ENCODE measurements at regions not wholly inside any gene's neighbourhood (a gene's known extent, or its start where the extent isn't known, plus 50 kb on each side); places are given as distances from the start of the nearest gene placed in this dataset.

DNA sequence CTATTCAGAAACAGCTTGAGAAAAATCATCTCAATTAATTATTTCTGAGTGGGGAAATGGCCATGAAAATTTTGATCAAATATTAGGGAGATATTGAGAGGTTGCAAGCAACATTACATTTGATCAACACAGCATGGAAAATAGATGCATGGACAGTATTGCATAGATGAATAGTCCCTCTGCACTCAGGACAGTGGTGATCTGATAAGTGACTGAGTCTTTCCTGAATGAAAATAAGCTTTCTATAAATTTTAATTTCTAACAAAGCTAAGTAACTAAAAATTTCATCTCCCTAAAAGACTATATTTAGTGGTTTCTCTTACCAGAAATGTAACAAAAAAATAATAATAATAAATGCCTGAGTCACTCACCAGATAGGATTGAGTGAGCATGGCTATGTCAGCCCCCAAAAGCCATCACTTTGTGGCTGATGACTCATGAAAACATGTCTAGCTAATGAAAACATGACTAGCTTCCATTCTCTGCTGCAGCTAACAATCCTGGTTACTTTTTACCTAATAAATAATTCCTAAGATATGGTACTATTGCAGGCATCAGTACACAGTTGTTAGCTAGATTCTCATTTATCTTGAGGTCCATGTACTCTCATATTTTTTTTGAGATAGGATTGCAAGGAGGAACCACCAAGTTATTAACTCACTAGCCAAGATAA, 1294.8 kb upstream of the ACO1 start:
- no peak for DNase-seq

DNA sequence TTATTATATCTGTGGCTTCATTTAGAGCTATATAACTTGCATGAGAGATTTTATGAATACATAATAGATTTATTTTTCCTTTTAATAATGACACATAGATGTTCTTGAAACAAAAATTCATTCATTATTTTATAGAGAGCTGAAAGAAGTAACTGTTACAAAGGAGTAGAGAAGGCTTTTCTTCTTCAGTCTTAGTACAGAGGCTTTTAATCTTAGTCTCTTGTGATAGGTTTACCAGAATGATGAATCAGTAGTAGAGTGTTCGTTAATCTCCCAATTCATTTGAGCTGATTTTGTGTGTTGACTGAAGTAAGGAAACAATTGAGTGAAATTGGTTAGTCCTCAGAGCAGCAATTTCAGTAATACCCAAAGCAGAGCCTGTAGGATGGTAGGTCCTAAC, 1284.1 kb upstream of the ACO1 start:
- DNase-seq = no peak

DNA sequence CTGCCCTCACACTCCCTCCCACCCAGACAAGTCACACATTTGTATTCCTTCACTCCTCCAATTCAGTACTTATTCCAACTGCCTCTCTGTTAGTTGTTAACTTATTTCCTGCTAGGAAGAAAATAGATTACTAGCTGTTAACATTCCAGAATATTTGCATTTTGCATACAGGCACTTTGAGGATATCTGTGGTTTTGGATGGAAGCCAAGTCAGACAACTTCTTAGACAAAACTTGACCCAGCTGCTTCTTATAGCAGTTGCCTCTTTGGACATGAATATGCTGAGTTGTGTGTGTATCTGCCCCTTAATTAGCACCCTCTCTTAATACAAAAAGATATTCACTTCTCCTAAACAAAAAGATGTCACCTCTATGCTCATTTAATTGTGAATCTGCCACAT, 1280.6 kb upstream of the ACO1 start:
- no peak for DNase-seq

DNA sequence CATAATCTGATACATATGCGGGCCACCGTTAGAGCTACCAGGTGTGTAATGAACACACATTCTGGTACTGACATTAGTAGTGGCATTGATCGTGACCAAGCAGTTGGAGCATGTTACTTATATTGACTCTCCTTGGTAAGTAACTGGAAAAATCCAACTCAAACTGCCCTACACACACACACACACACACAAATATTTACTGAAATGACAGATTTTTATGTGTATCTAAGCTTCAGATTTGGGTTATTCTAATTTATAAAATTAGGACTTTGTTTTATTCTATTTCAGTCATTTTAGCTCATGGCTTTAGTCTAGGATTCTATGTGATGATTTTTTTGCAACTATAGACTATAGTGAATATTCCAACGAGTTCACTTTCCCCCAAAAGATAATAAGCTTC, 1280.2 kb upstream of the ACO1 start:
- DNase-seq = no peak

DNA sequence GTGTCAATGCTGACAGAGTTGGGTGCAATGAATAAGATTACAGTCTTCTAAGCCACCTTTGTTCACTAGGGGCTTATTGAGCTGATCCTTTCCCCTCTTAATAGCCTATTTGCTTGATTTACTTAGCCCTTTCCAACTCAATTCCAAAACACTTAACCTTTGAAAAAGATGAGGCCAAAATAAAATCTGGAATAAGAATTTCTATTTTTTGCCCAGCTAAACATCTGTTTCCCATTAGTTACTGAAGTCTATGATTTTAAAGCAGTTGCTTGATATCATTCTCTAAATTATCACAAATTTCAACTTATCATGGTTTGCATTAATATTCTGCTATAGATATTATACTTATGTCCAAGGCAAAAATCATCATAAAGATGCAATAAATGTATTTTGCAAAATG, 1272.0 kb upstream of the ACO1 start:
- DNase-seq = peak; percentile 17

DNA sequence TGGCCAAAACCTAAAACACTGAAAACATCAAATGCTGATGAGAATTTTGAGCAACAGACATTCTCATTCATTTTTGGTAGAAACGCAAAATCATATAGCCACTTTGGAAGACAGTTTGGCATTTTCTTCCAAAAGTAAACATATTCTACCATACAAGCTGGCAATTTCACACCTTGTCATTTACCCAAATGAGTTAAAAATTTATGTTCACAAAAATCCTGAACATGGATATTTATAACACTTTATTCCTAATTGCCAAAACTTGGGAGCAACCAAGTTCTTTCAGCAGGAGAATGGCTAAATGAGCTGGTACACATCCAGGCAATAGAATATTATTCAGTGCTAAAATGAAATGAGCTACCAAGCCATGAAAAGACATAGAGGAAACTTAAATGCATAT, 1270.1 kb upstream of the ACO1 start:
- no peak for DNase-seq

DNA sequence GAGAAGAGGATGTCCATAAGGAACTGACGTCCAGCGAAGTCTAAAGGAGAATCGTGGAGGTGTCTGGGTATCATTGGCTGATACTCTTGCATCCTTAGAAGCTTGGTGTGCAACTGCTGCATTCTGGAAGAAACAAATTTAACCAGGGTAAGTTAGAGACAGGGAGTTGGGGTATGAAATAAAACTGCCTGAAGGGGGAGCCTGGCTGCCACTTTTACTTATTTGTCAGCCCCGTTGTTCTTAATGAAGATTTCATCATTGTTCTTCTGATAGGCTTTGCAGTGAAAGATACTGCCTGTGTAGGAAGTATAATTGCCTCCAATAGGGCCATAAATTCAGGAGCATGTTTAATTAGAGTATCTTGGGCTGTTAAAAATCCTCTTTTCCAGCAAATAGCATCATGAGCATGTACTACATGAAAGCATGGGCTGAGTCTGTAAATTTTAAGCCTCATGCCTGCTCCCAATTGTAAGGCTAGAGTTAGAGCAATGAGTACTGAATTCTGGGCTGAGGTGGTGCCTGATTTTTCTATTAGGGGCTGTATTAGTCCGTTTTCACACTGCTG, 1264.5 kb upstream of the ACO1 start:
- DNase-seq = peak; percentile 3

DNA sequence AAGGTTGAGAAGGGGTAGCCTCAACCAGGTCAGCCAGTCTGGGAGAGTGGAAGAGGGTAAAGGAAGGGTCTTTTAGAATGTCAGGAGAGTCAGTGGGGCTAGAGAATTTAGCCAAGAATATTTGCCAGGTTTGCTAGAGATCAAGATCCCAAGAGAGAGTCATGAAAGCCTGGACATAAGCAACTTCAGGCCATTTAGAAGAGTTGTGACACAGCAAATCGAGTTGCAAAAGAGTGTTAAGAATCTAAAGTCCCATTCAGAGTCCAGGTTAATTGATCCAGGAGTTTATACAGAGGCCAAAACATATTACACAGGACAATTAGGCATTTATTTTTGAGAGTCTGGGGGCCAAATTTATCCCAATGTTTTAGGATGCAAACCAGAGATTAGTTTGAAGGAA, 1260.1 kb upstream of the ACO1 start:
- no peak for DNase-seq

DNA sequence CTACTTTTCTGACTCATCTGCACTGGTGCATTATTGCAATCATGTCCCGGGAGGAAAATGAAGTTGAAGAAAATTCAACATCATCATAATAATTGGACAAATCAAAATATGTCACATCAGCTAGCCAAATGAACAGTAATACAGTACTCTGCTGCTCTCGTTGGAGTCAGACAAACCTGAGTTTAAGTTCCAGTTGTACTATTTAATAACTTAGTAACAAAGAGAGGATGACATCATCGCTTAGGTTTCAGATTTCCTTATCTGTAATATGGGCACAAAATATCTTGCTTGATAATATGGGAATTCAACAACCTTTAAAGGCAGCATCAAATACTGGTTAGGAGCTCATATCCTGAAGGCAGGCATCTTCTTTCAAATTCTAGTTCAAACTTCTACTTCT, 1248.9 kb upstream of the ACO1 start:
- DNase-seq = no peak

DNA sequence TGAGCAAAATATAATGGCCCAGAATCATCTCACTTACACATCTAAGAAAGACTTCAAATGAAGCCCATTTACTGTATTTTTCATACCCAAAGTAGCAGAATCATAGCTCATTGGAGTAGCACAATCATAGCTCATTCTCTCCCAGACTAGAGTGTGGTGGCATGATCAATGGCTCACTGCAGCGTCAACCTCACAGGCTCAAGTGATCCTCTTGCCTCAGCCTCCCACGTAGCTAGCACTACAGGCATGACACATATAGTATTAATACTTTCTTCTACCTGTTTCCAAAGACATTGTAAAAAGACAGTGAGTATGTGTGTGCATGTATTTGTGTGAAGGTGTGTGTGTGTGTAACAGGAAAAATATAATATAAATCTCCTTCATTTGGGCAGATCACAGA, 1247.9 kb upstream of the ACO1 start:
- no peak for DNase-seq

DNA sequence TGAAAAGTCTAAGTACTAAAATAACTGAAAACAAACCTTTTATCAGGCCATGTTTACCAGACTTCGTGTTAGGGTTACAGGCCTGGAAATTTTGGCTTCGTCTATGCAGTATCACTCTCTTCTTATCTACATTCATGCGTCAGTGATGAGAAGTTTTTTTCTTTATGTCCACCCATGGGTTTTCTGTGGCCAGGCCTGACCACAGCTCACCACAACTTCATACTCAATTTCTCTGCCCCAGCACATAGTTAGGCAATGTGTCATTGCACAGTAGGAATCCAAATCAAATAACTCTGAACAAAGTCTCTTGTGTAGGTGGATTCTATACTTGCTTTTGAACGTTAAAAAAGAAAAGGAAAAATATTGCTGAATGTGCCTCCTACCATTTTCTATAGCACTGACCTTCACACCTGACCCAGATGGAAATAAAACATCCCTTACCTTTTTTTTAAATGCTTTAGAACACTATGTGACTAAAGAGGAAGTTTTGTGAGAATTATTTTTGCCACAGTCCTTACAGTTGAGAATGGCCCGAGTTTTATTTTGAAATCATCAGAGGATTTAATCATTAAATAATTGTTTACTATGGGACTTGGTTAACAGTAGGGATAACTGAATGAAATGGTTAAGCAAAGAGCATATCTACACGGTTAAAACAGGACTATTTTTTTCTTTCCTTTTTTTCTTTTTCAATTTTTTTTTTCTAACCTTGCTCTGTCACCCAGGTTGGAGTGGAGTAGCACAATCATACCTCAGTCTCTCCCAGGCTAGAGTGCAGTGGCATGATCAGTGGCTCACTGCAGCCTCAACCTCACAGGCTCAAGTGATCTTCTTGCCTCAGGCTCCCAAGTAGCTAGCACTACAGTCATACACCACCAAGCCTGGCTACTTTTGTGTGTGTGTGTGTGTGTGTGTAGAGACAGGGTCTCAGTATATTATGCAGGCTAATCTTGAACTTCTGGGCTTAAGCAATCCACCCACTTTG, 1247.0 kb upstream of the ACO1 start:
- DNase-seq = no peak

DNA sequence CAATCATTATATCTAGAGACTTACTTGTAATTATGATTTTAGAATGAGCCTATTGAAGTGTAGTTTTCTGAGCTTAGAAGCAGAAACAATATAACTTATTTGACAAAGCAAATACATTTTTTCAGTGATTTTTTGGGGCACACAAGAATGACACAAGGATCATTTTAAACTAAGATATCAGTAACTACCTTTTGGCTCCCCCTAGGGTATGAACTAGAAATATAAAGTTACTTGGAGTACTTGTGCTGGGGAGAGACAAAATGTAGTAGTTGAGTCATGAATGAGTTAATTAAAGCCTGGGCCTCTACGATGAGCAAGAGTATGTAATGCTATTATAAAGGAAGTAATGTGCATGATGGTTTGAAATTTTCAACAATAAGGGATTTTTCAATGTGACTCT, 1244.1 kb upstream of the ACO1 start:
- no peak for DNase-seq

DNA sequence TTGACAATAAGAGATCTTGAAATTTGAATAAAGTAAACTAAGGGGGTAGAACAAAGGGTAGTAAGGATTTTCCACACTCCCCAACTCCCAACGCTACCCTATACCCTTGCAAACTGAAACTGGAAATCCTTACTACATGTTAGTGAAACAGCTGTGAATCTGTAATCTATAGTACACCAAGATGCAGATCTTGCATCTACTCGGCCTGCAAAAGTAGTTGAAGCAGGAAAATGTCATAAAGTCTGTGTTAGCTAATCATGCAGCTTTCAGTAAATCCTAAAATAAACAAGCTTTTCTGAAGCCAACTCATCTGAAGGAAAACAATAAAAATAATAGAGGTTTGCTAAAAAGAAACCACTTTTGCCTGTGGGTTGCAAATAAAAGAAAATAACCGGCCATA, 1242.0 kb upstream of the ACO1 start:
- DNase-seq = no peak

DNA sequence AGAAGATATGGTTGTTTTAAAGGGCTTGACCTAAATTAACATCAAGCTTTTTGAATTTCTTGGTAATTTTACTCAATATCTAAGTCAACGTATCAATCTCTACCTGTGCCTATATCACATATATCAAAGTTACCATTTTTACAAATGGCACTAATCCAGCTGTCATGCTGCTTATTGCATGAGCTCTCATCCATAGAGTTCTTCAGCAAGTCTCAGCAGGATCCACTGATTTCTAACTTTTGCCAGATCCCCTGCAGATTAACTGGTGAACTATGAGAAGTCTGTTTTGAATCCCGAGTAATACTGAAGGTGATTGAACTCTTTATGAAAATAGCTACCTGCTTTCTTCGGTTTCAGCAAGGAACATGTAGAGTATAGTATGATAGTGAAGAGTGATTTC, 1239.8 kb upstream of the ACO1 start:
- no peak for DNase-seq

DNA sequence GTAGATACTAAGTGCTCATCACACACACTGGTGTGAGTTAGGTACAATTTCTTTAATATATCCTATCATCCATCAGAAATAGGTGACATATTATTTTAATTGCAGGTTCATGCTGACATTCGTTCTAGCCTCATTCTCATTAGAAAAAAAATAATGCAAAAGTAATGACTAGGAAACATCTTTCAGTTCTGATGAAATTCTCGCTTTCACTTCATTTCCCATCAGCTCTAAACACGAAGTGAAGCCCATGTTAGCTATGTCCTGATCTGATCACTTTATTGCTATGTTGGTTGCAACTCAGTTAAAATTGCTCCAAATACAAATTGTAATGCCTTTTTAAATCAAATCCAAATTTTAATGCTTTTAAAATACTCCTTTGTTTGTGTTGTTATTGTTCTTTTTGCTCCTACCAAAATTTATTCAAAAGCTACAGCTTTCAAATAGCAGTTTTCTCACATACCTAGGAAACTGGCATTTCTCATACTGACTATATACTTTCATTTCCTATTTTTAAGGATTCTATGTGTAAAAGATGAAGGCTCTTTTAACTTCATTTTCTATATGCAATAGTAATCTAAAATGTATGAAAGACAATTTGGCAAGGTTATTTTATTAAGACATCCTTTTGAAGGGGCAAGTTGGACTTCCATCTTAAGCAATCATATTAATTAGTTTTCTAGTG, 1237.8 kb upstream of the ACO1 start:
- DNase-seq = no peak

DNA sequence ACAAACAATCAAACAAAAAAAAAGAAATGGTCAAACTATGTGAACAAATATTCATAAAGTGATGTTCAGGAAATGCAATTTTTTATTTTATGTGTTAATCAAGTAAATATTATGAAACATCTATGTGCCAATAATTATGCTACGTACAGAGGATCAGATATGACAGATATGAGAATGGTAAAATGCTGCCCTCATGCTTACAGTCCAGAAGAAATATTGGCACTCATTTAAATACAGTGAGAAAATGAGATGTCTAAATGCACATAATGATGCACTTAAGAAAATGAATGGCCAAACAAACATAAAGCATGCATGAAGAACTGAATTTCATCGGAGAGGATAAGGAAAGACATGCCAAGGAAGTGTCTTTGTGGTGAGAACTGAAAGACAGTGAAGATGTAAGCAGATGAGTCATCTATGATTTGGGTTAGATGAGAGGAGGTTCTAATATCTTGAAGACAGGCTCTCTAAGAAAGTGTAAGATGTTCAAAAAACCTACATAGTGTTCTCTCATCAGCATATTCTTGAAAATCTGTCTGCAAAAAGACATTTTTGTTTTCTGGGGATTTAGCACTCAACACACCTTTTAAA, 1231.1 kb upstream of the ACO1 start:
- DNase-seq = no peak

DNA sequence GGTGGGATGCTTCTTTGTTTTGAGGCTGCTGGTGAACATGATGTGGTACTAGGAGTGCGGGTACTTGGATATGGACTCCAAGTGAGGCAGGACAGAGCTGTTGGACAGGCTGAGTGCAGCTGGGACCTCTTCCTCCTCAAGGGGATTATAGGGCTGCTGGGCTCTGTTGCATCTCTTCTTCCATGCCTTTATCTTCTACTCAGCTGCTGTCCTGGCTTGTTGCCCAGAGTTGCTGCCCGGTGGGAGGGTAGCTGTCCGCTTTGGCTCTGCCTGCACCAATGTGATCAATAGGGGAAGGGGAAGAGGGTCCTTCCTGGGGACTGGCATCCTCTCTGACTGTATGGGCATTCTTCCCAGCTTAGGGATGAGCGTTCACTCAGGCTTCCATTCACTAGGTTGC, 1217.9 kb upstream of the ACO1 start:
- no peak for DNase-seq

DNA sequence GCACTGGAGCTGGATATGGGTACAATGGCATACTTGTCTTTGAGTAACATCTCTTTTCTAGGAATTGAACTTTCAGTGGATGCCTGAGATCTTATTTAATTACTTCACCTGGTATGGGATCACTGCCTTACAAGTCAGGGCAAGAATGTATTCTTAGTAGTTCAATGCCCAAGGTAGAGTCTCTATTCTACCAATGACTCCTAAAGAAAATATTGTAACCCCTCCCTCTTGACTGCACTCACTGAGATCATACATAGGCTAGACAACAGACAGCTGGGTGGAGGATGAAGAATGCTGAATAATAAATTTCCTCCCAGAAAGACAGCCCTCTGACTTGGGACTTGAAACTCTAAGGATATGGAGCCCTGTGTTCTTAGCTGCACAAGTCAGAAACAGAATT, 1216.3 kb upstream of the ACO1 start:
- no peak for DNase-seq

DNA sequence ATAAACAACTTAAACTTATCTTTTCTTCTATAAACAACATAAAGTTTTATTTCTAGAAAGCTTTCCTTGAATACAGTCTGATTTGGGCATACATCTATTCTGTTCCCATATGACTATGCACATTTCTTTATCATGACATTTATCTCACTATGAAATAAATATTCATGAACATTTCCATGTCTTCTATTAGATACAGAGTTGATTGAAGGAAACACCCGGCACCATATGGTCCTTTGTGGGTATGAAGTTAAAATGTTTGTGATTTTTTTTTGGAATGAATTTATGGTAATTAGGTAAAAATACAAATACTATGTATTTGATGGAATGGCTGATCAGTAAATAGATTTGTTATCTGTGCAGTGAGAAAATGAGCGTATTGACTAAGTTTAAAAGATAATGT, 1209.8 kb upstream of the ACO1 start:
- no peak for DNase-seq

DNA sequence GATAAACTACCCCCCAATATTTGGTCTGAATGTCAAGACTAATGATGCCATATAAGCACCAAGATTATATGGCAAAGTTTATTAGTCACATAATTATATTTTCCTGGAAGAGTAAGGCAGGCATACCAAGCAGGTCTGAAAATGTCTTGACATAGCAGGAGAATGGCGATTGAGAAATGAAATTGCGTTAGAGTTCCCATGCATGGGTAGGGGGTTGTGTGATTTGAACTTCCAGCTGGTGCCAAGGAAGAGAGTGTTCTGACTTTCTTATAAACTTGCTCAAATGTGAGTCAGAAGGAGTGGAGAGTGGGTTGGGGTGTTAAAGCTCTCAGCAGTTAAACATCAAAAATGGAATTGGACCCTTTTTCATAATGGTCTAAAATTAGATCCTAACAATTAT, 1200.6 kb upstream of the ACO1 start:
- no peak for DNase-seq

DNA sequence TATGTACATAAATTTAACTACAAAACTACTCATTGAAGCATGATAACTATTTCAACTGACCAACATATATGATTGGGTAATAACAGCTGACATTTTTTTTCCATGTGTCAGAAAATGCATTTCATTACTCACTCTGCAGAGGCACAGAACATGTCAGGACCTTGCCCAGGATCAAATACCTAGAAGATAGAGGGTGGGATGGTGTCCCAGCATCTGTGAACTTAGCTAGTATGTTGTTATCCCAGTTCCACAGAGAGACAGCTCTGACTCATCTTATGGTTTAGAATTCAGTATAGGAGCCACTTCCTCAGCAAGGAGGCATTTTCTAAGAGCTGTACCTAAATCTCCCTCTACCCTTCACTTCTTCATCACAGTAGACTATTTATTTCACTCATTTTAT, 1198.6 kb upstream of the ACO1 start:
- DNase-seq = no peak

DNA sequence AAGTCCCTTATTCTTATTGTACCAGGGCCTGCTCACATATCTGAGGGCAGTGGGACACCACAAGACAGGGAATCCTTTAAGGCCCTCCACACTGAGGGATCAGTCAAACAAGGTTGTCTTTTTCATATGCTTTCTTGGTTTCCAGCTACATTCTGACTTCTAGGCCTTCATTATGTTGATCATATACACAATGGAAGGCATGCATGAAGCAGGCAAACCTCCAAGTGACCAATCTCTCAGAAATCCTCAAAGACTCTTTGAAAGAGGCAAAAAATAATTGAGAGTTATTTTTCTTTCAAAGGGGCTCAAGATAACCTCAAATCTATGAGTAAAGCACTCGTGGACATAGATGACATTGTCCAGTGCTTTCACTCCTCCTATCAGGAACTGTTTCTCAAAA, 1195.9 kb upstream of the ACO1 start:
- no peak for DNase-seq

Measured in muscle of arm (tissue), 1 donor.